C4-2B (cell line): ENCODE measurements at regions not wholly inside any gene's neighbourhood (a gene's known extent, or its start where the extent isn't known, plus 50 kb on each side); places are given as distances from the start of the nearest gene placed in this dataset.

Experiments used
- CTCF ChIP-seq: fragments of 450-650 bp; conservative IDR thresholded peaks from 2 replicates; pipeline ENCODE4 v1.5.1; 2017; ENCODE audit warnings: mild to moderate bottlenecking
- ZFX ChIP-seq: fragments of 450-650 bp; IDR thresholded peaks from 2 replicates; pipeline ENCODE4 v1.6.1; 2017

GRCh38 chr18:53755914-53756609 is 468.4 kb downstream of the MBD2 start:
- TF ChIP-seq CTCF (no peak), ZFX (no peak)
